Ishikawa (cell line): ENCODE measurements at regions not wholly inside any gene's neighbourhood (a gene's known extent, or its start where the extent isn't known, plus 50 kb on each side); places are given as distances from the start of the nearest gene placed in this dataset.

Experiments
- CEBPB ChIP-seq: IDR thresholded peaks from 2 replicates; pipeline ENCODE4 v1.6.1; 2012
- CREB1 ChIP-seq: IDR thresholded peaks from 2 replicates; pipeline ENCODE4 v1.6.1; 2012; ENCODE audit warnings: low read depth
- EGR1 ChIP-seq: IDR thresholded peaks from 2 replicates; pipeline ENCODE4 v1.6.1; 2012
- EP300 ChIP-seq: IDR thresholded peaks from 2 replicates; pipeline ENCODE4 v1.6.1; 2012; ENCODE audit warnings: borderline replicate concordance
- FOXM1 ChIP-seq: IDR thresholded peaks from 2 replicates; pipeline ENCODE4 v1.6.1; 2012; ENCODE audit warnings: low read depth, borderline replicate concordance
- NFIC ChIP-seq: IDR thresholded peaks from 2 replicates; pipeline ENCODE4 v1.6.1; 2012
- RAD21 ChIP-seq: IDR thresholded peaks from 2 replicates; pipeline ENCODE4 v1.6.1; 2012; ENCODE audit warnings: low read depth
- TAF1 ChIP-seq: IDR thresholded peaks from 2 replicates; pipeline ENCODE4 v1.6.1; 2012; ENCODE audit warnings: low read depth, mild to moderate bottlenecking
- TCF12 ChIP-seq: IDR thresholded peaks from 2 replicates; pipeline ENCODE4 v1.6.1; 2012; ENCODE audit warnings: low read depth
- TEAD4 ChIP-seq: IDR thresholded peaks from 2 replicates; pipeline ENCODE4 v1.6.1; 2012
- YY1 ChIP-seq: IDR thresholded peaks from 2 replicates; pipeline ENCODE4 v1.6.1; 2012; ENCODE audit warnings: low read depth
- ZBTB7A ChIP-seq: IDR thresholded peaks from 2 replicates; pipeline ENCODE4 v1.6.1; 2012; ENCODE audit warnings: low read depth
- TF ChIP-seq, protein P1 (sequence below): IDR thresholded peaks from 2 replicates; pipeline ENCODE4 v1.6.1; 2012
- TF ChIP-seq, protein P2 (sequence below): IDR thresholded peaks from 2 replicates; pipeline ENCODE4 v1.6.1; 2012
- TF ChIP-seq, protein P3 (sequence below): IDR thresholded peaks from 2 replicates; pipeline ENCODE4 v1.6.1; 2012; ENCODE audit warnings: low read depth, mild to moderate bottlenecking

DNA sequence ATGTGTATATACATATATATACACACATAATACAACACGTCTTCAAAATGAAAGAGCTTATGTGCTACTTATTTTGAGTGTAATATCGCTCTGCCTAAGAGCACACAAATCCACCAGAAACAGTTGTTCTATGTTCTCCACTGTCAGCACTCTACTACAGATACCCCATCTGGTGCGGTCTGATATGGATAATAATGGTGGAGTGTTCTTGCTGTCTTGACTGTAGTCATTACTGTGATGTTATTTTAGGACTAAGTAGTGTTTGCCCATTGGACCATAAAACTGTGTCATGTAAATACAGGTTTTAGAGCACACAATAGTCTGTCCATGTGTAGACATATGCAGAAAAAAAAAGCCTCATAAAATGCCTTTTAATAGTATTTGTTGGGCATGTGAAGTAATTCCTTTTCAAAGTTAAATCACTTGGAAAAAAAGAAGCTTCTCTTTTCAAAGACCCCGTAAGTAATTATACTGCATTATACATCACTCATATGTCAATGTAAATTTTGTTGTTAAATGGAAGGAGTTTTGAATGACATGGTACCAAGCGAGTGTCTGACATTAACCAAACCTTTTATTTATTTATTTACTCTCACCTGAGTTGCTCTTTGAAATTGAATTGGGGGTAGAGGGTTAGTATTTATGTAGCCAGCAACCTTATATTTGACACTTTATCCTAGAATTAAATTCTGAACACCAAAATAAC lies 1249.2 kb upstream of the ZEB2 start:
- TF ChIP-seq CEBPB, result no peak
- no peak for TF ChIP-seq RAD21
- TF ChIP-seq NFIC, result no peak
- no peak for TF ChIP-seq FOXM1
- no peak for TF ChIP-seq EGR1
- TF ChIP-seq ZBTB7A, result no peak
- TF ChIP-seq, protein P1, sequence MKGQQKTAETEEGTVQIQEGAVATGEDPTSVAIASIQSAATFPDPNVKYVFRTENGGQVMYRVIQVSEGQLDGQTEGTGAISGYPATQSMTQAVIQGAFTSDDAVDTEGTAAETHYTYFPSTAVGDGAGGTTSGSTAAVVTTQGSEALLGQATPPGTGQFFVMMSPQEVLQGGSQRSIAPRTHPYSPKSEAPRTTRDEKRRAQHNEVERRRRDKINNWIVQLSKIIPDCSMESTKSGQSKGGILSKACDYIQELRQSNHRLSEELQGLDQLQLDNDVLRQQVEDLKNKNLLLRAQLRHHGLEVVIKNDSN, result no peak
- TF ChIP-seq YY1, result no peak
- TF ChIP-seq EP300, result no peak
- TF ChIP-seq, protein P2, sequence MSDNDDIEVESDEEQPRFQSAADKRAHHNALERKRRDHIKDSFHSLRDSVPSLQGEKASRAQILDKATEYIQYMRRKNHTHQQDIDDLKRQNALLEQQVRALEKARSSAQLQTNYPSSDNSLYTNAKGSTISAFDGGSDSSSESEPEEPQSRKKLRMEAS, result no peak

DNA sequence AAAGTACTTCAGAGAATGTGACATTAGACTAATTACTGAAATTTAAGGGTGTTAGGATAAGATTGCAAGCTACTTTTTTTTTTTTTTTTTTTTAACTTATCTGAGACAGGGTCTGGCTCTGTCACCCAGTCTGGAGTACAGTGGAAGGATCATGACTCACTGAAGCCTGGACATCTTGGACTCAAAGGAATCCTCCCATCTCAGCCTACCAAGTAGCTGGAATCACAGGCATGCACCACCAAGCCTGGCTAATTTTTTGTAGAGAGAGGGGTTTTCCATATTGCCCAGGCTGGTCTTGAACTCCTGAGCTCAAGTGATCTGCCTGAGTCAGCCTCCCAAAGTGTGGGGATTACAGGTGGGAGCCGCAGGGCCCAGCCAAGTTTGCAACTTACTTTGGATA lies 1246.0 kb upstream of the ZEB2 start:
- TF ChIP-seq, protein P1, result no peak
- TF ChIP-seq, protein P2, result no peak
- no peak for TF ChIP-seq ZBTB7A
- no peak for TF ChIP-seq TCF12
- TF ChIP-seq CEBPB, result no peak
- no peak for TF ChIP-seq EP300
- TF ChIP-seq CREB1, result no peak
- no peak for TF ChIP-seq EGR1
- no peak for TF ChIP-seq TAF1
- no peak for TF ChIP-seq YY1
- no peak for TF ChIP-seq NFIC
- no peak for TF ChIP-seq FOXM1
- TF ChIP-seq, protein P3, sequence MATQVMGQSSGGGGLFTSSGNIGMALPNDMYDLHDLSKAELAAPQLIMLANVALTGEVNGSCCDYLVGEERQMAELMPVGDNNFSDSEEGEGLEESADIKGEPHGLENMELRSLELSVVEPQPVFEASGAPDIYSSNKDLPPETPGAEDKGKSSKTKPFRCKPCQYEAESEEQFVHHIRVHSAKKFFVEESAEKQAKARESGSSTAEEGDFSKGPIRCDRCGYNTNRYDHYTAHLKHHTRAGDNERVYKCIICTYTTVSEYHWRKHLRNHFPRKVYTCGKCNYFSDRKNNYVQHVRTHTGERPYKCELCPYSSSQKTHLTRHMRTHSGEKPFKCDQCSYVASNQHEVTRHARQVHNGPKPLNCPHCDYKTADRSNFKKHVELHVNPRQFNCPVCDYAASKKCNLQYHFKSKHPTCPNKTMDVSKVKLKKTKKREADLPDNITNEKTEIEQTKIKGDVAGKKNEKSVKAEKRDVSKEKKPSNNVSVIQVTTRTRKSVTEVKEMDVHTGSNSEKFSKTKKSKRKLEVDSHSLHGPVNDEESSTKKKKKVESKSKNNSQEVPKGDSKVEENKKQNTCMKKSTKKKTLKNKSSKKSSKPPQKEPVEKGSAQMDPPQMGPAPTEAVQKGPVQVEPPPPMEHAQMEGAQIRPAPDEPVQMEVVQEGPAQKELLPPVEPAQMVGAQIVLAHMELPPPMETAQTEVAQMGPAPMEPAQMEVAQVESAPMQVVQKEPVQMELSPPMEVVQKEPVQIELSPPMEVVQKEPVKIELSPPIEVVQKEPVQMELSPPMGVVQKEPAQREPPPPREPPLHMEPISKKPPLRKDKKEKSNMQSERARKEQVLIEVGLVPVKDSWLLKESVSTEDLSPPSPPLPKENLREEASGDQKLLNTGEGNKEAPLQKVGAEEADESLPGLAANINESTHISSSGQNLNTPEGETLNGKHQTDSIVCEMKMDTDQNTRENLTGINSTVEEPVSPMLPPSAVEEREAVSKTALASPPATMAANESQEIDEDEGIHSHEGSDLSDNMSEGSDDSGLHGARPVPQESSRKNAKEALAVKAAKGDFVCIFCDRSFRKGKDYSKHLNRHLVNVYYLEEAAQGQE, result no peak

DNA sequence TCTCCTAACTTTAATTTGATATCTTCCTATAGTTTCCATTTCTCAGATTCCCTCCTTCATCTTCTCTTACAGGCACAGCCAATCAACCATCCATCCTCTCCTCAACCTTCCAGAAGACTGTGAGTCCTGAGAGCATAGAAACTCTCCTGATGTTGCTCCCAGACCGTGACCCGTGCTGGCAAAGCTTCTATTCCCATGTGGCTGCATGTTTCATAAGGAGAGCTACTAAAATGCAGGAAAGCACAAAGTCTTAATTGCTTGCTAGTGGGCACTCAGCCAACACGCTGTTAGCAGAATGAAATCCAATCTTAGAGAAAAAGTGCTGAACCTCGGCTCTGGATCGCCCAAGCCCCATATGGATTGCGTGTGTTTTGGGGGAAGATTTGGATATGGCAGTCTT lies 1244.7 kb upstream of the ZEB2 start:
- no peak for TF ChIP-seq CEBPB
- TF ChIP-seq CREB1, result no peak
- no peak for TF ChIP-seq TAF1
- TF ChIP-seq, protein P1, result no peak
- TF ChIP-seq NFIC, result no peak
- no peak for TF ChIP-seq EGR1
- TF ChIP-seq YY1, result no peak

DNA sequence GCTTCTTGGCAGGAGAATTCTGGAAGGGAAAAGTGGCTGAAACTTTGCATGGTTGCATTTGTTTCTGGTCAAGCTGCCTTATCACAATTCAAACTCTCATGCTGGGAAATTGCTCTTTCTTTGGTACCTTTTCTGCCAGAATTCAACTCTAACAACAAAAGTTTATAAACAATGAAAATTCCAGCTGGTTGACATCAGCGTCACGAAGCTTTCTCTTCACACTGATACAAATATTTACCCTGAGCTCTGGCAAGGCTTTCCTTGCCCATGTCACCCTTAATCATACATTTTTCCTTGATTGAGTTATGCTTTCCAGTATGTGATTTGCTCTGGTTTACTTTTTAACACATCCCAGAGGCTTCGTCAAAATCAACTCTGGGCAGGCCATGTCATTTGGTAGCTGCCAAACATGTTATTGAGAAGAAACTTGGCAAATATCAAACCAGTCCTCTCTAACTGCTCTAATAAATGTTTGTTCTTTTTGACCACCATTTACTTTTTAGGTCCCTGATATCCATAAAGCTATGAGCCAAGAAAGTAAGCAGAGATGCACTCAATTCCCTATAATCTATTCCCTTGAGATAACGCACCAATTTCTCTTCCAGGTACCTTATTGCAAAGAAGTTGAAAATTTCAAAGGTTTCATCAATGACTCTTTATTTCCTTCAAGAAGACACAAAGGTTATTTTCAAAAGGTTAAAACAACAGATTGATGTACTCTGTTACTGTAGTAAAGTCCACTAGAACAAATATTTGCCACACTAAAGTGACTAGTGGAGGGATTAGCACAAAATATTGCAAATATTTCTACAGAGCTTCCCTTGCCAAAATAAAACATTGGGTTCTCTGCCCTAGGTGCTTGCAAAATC lies 1241.1 kb upstream of the ZEB2 start:
- TF ChIP-seq TEAD4 (0 out of 2 replicates have a peak, but pooled peaks have one; percentile 12), EP300 (no peak), NFIC (peak; percentile 16; the same call in 1 of the 2 replicates)

DNA sequence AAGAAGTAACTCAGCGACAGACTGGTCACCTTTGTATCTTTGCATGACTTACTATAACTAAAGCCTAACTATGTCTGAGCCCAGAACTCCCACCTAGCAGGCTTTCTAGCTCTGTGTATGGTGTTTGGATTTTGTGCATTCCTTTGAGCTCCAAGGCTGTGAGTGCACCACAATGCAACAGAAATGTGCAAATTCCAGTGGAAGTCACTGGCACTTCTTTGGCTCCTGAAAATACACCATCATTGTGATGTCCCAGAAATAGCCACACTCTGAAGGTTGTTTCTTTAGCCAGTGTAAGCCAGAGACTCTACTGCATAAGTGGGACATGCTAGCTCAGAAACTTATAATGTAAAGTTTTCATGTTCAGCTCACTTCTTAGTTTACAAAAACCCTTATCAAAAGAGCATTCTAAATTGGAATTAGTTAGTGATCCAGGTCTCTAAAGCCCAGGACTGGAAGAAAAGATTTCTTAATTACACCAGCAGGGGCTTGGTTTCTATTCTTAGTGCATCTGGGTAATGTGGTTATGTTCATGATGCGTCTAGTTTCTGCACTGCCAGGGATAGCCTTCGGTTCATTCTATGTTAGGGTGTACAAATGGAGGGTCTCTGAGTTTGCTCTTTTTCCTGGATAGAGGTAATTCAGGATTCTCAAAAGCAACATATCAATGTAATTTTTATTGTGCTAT lies 1239.5 kb upstream of the ZEB2 start:
- TF ChIP-seq CEBPB (no peak), NFIC (no peak), ZBTB7A (no peak), EGR1 (no peak), YY1 (no peak), EP300 (no peak), TCF12 (no peak)
- TF ChIP-seq, protein P1, result no peak
- TF ChIP-seq, protein P2, result no peak
- TF ChIP-seq, protein P3, result no peak
